Neuronal stem cell (in vitro differentiated cells): ENCODE measurements at regions not wholly inside any gene's neighbourhood (a gene's known extent, or its start where the extent isn't known, plus 50 kb on each side); places are given as distances from the start of the nearest gene placed in this dataset.
A peak's percentile ranks its signal among the peaks of the same experiment; 100 is the strongest.

ENCODE experiments used
- DNase-seq: peaks from one replicate; pipeline ENCODE4 v3.0.0-alpha.2; 2013; ENCODE audit warnings: low spot score
- H2AFZ ChIP-seq: one replicate; pipeline ENCODE4 v1.6.1; 2013; ENCODE audit warnings: mild to moderate bottlenecking, low read length, inconsistent platforms
- H2AK5ac ChIP-seq: 2 replicates; pipeline ENCODE4 v1.6.1; 2013; ENCODE audit warnings: low read depth, mild to moderate bottlenecking, inconsistent platforms, low read length, moderate library complexity, mixed read lengths
- H2BK120ac ChIP-seq: 2 replicates; pipeline ENCODE4 v1.6.1; 2013; ENCODE audit warnings: low read depth, mild to moderate bottlenecking, inconsistent platforms, low read length, moderate library complexity, mixed read lengths
- H2BK12ac ChIP-seq: one replicate; pipeline ENCODE4 v1.6.1; 2013; ENCODE audit warnings: low read length, inconsistent platforms
- H2BK15ac ChIP-seq: 2 replicates; pipeline ENCODE4 v1.6.1; 2013; ENCODE audit warnings: mild to moderate bottlenecking, low read length, inconsistent platforms, mixed read lengths
- H2BK5ac ChIP-seq: one replicate; pipeline ENCODE4 v1.6.1; 2013; ENCODE audit warnings: inconsistent platforms, mild to moderate bottlenecking, low read length, moderate library complexity
- H3K14ac ChIP-seq: one replicate; pipeline ENCODE4 v1.6.1; 2013; ENCODE audit warnings: low read length, inconsistent platforms
- H3K18ac ChIP-seq: 2 replicates; pipeline ENCODE4 v1.6.1; 2013; ENCODE audit warnings: low read length, inconsistent platforms
- H3K23ac ChIP-seq: 2 replicates; pipeline ENCODE4 v1.6.1; 2013; ENCODE audit warnings: low read depth, mild to moderate bottlenecking, mixed read lengths, low read length, inconsistent platforms; ENCODE audit not compliant: poor library complexity
- H3K27ac ChIP-seq: replicated peaks from 3 replicates; pipeline ENCODE4 v1.5.1; 2013; ENCODE audit warnings: low read length, inconsistent platforms
- H3K27me3 ChIP-seq, 3 experiments: 2 replicates each; pipeline ENCODE4 v1.6.1; 2013; ENCODE audit warnings: low read length in 3 of 3, mild to moderate bottlenecking in 2 of 3, inconsistent platforms in 1 of 3, low read depth in 1 of 3, mixed read lengths in 1 of 3, moderate library complexity in 1 of 3; ENCODE audit not compliant: control insufficient read depth in 3 of 3, insufficient read depth in 3 of 3
- H3K36me3 ChIP-seq, 2 donors: replicated peaks in 1 of 2; 2 replicates each; pipeline ENCODE4 v1.6.1; 2013; ENCODE audit warnings: low read length in 2 of 2; ENCODE audit not compliant: control insufficient read depth in 2 of 2, insufficient read depth in 2 of 2
- H3K4ac ChIP-seq: 2 replicates; pipeline ENCODE4 v1.6.1; 2013; ENCODE audit warnings: inconsistent platforms, mild to moderate bottlenecking, low read length, moderate library complexity
- H3K4me1 ChIP-seq, 2 donors: 1 replicate in 1 of 2; 2 replicates in 1 of 2; pipeline ENCODE4 v1.6.1; 2013; ENCODE audit warnings: low read length in 2 of 2, low read depth in 1 of 2; ENCODE audit not compliant: control insufficient read depth in 2 of 2, insufficient read depth in 1 of 2
- H3K4me2 ChIP-seq: one replicate; pipeline ENCODE4 v1.6.1; 2013; ENCODE audit warnings: mild to moderate bottlenecking, low read length, inconsistent platforms; ENCODE audit not compliant: insufficient read depth, poor library complexity, severe bottlenecking
- H3K4me3 ChIP-seq, 2 donors: 2 replicates each; pipeline ENCODE4 v1.5.1; 2013; ENCODE audit warnings: low read length in 2 of 2, mild to moderate bottlenecking in 2 of 2, inconsistent platforms in 1 of 2, moderate library complexity in 1 of 2
- H3K79me1 ChIP-seq: one replicate; pipeline ENCODE4 v1.6.1; 2013; ENCODE audit warnings: low read depth, mild to moderate bottlenecking, inconsistent platforms, low read length, moderate library complexity
- H3K9ac ChIP-seq: one replicate; pipeline ENCODE4 v1.6.1; 2013; ENCODE audit warnings: mild to moderate bottlenecking, low read depth, low read length, inconsistent platforms; ENCODE audit not compliant: poor library complexity
- H3K9me3 ChIP-seq, 2 donors: replicated peaks in 1 of 2; 2 replicates each; pipeline versions ENCODE3 to v1.6.1; 2013; ENCODE audit warnings: low read length in 2 of 2, mild to moderate bottlenecking in 2 of 2, inconsistent platforms in 1 of 2, low read depth in 1 of 2, mixed read lengths in 1 of 2, moderate library complexity in 1 of 2; ENCODE audit not compliant: control insufficient read depth in 2 of 2, insufficient read depth in 1 of 2
- H4K8ac ChIP-seq: one replicate; pipeline ENCODE4 v1.6.1; 2013; ENCODE audit warnings: low read depth, mild to moderate bottlenecking, inconsistent platforms, low read length, moderate library complexity
- H4K91ac ChIP-seq: one replicate; pipeline ENCODE4 v1.6.1; 2013; ENCODE audit warnings: low read length, low read depth, mild to moderate bottlenecking, inconsistent platforms; ENCODE audit not compliant: poor library complexity
- WGBS, 2 donors: extraction: QIAGEN DNeasy Blood & Tissue Kit; methylation state at CpG; one replicate each; pipeline ENCODE4 v1.1.7; 2013; ENCODE audit warnings: missing lambda C conversion rate in 2 of 2, mixed read lengths in 1 of 2; ENCODE audit not compliant: insufficient read length in 2 of 2, insufficient replicate concordance in 1 of 2; ENCODE audit errors: extremely low coverage in 2 of 2; 5-methylcytosine and 5-hydroxymethylcytosine counted together

DNA sequence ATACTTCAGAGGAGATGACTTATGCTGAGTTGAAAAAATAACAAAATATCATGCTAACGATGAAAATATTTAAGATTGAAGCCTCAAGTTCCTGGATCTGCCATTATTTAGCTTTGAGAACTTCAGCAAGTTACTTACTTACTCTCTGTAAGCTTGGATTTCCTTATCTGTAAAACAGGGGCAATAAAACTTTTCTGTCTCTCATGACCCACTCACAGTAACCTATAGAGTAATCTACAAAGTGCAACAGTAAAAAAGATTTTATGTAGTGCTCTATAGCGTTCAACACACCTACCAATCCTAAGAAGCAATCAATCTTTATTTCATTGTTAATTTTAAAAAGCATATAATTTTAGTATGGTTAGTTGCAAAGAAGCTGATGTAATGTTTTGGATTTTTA lies 478.6 kb downstream of the ZIC1 start:
- no peak for DNase-seq
- no peak overlapping the region for H3K27ac ChIP-seq
- no peak overlapping the region for H2BK15ac ChIP-seq
- H2BK120ac ChIP-seq = no peak overlapping the region
- no peak overlapping the region for H3K4ac ChIP-seq
- no peaks in the 10 kb centered on the region for H3K36me3 ChIP-seq
- H3K23ac ChIP-seq = no peak overlapping the region
- H3K9ac ChIP-seq = no peak overlapping the region
- H2AFZ ChIP-seq = no peak overlapping the region
- no CpG with 5 or more reads among the region's 2 CpGs for WGBS, 2 donors
- no peak overlapping the region for H3K4me2 ChIP-seq
- H3K18ac ChIP-seq = no peak overlapping the region
- no peaks in the 10 kb centered on the region for H3K79me1 ChIP-seq
- H2BK12ac ChIP-seq = no peak overlapping the region
- no peak overlapping the region for H4K8ac ChIP-seq
- no peak overlapping the region for H4K91ac ChIP-seq
- H3K9me3 ChIP-seq = peaks cover 11 to 14% of the 10 kb centered on the region in 2 donors
- no peak overlapping the region for H3K14ac ChIP-seq
- H2BK5ac ChIP-seq = no peak overlapping the region
- H3K4me1 ChIP-seq = peaks cover 0 to 3% of the 10 kb centered on the region in 2 donors
- H2AK5ac ChIP-seq = no peak overlapping the region
- no peaks in the 10 kb centered on the region for H3K27me3 ChIP-seq
- no peak overlapping the region for H3K4me3 ChIP-seq

DNA sequence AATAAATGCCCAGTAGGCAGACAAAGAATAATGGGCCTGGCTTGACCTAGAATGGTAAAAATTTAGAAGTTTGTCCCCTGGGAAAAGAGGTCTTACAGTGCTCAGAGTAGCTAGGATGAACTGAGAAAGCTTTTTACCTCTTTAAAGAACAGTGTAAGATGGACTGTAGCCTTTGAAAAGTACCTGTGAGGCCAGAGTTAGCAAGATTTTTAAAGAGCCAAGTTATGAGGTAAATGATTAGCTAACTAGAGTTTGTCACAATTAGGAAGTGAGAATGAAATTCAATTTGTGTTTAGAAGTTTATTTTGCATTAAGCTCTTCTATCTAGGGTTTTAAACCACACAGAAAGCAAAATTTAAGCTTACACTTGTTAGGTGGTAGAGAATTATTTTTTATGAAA lies 480.9 kb downstream of the ZIC1 start:
- Histone ChIP-seq H3K4ac (no peak overlapping the region), H3K4me2 (no peak overlapping the region), H3K27ac (no peak overlapping the region), H3K27me3 (no peaks in the 10 kb centered on the region), H4K8ac (no peak overlapping the region), H3K9ac (no peak overlapping the region), H3K36me3 (no peaks in the 10 kb centered on the region), H2AFZ (peak overlapping the region; percentile 24), H3K9me3 (no peaks in the 10 kb centered on the region), H2BK15ac (no peak overlapping the region), H3K4me1 (peaks cover 0 to 3% of the 10 kb centered on the region in 2 donors), H4K91ac (no peak overlapping the region), H3K79me1 (no peaks in the 10 kb centered on the region), H2BK5ac (no peak overlapping the region), H3K4me3 (no peak overlapping the region), H3K23ac (no peak overlapping the region), H3K18ac (no peak overlapping the region), H3K14ac (no peak overlapping the region), H2AK5ac (no peak overlapping the region), H2BK120ac (no peak overlapping the region), H2BK12ac (no peak overlapping the region)
- DNase-seq = no peak

DNA sequence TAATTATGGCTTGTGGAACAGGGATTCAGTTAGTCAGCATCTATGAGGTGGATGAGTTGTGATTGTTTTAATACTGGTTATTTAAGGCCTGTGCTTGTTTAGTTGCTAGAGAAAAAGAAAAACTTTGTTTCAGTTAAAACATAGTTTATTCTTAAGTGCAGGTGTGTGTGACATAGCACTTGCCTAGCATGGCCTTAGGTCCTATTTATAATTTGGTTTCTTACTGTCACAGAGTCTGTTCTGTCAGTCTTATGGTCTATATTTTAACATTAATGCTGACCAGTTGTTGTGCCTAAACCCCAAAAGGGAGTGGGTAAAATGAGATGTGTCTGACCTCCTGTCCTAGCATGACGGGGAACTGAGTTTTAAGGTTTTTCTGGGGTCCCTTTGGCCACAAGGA lies 486.3 kb downstream of the ZIC1 start:
- H3K79me1 ChIP-seq = no peaks in the 10 kb centered on the region
- no peak overlapping the region for H2BK15ac ChIP-seq
- H3K4ac ChIP-seq = no peak overlapping the region
- no peak overlapping the region for H3K18ac ChIP-seq
- no peak overlapping the region for H2BK5ac ChIP-seq
- H3K14ac ChIP-seq = no peak overlapping the region
- no peak overlapping the region for H2AK5ac ChIP-seq
- WGBS, 2 donors = no CpG with 5 or more reads among the region's 1 CpG
- no peak overlapping the region for H3K23ac ChIP-seq
- no peak overlapping the region for H4K91ac ChIP-seq
- H3K27ac ChIP-seq = no peak overlapping the region
- H3K4me1 ChIP-seq = no peaks in the 10 kb centered on the region
- no peak overlapping the region for H3K9ac ChIP-seq
- no peak overlapping the region for H2AFZ ChIP-seq
- H2BK12ac ChIP-seq = no peak overlapping the region
- no peak overlapping the region for H3K4me3 ChIP-seq
- no peak overlapping the region for H3K4me2 ChIP-seq
- H3K27me3 ChIP-seq = no peaks in the 10 kb centered on the region
- DNase-seq = no peak
- no peak overlapping the region for H4K8ac ChIP-seq
- no peaks in the 10 kb centered on the region for H3K9me3 ChIP-seq
- no peaks in the 10 kb centered on the region for H3K36me3 ChIP-seq
- no peak overlapping the region for H2BK120ac ChIP-seq

DNA sequence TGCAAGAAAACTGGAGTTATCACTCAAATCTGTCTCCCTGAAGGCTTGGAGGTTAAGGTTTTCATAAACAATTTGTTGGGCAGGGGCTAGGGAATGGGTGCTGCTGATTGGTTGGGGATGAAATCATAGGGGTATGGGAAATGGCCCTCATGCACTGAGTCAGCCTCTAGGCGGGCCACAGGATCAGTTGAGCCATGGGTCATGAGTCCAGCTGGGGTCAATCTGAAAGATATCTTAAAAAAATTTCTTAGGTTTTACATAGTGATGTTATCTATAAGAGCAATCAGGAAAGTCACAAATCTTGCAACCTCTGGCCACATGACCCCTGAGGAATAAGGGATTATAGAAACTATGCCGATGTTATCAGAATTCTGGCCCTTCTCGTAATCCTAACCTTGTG lies 491.7 kb downstream of the ZIC1 start:
- Histone ChIP-seq H3K9ac (no peak overlapping the region), H3K14ac (no peak overlapping the region), H3K23ac (no peak overlapping the region), H4K91ac (no peak overlapping the region), H3K4me2 (no peak overlapping the region), H2BK15ac (no peak overlapping the region), H3K4me1 (peaks cover 3 to 4% of the 10 kb centered on the region in 2 donors), H3K4ac (no peak overlapping the region), H3K79me1 (no peaks in the 10 kb centered on the region), H2BK120ac (no peak overlapping the region), H3K27ac (no peak overlapping the region), H2BK12ac (no peak overlapping the region), H3K36me3 (no peaks in the 10 kb centered on the region), H3K4me3 (no peak overlapping the region), H3K27me3 (no peaks in the 10 kb centered on the region), H3K18ac (no peak overlapping the region), H2AFZ (no peak overlapping the region), H3K9me3 (peaks cover 3% of the 10 kb centered on the region in 2 donors), H2BK5ac (no peak overlapping the region), H4K8ac (no peak overlapping the region), H2AK5ac (no peak overlapping the region)
- no CpG with 5 or more reads among the region's 3 CpGs for WGBS, 2 donors
- no peak for DNase-seq
